HEK293 (cell line): ENCODE measurements at regions not wholly inside any gene's neighbourhood (a gene's known extent, or its start where the extent isn't known, plus 50 kb on each side); places are given as distances from the start of the nearest gene placed in this dataset.

ENCODE experiments used
- CTCF ChIA-PET: fragments of 350-600 bp; formaldehyde crosslinking; extraction: SDS; loops from one replicate; lab custom pipeline; 2021; ENCODE audit warnings: antibody characterized with exemption; lab: Yijun Ruan, JAX
- POLR2A ChIA-PET: fragments of 300-600 bp; formaldehyde crosslinking; extraction: SDS; loops from one replicate; lab custom pipeline; 2020; ENCODE audit warnings: antibody characterized with exemption, inconsistent platforms; lab: Yijun Ruan, JAX
- H3K27ac ChIP-seq: fragments of 200-500 bp; sonication (Bioruptor generic); 2 replicates; pipeline ENCODE4 v1.5.1; 2014; ENCODE audit warnings: low read depth, low read length, control low read depth, inconsistent platforms; ENCODE audit errors: extremely low read depth
- H3K36me3 ChIP-seq, 2 experiments: fragments of 200-500 bp in 1 of 2; sonication (Bioruptor generic) in 1 of 2; 1 replicate in 1 of 2; 2 replicates in 1 of 2; pipeline ENCODE4 v1.5.1; 2014 to 2017; ENCODE audit warnings: inconsistent platforms in 2 of 2, low read length in 2 of 2; ENCODE audit not compliant: control insufficient read depth in 2 of 2, insufficient read depth in 1 of 2
- H3K4me1 ChIP-seq: fragments of 200-500 bp; sonication (Bioruptor generic); 2 replicates; pipeline ENCODE4 v1.5.1; 2014; ENCODE audit warnings: mild to moderate bottlenecking, low read length, inconsistent platforms; ENCODE audit not compliant: control insufficient read depth, insufficient read depth
- H3K4me3 ChIP-seq: 2 replicates; pipeline ENCODE4 v1.5.1; 2011; ENCODE audit warnings: low read depth, mild to moderate bottlenecking, control low read depth, low read length, moderate library complexity
- H3K9me3 ChIP-seq: fragments of 200-500 bp; sonication (Bioruptor generic); 2 replicates; pipeline ENCODE4 v1.5.1; 2014; ENCODE audit warnings: low read depth, low read length, inconsistent platforms; ENCODE audit not compliant: control insufficient read depth, insufficient read depth
- GLI2 ChIP-seq: fragments of 450-650 bp; formaldehyde crosslinking; IDR thresholded peaks from 2 replicates; pipeline ENCODE4; 2017; ENCODE audit warnings: missing biosample characterization, missing genetic modification characterization, low read depth, borderline replicate concordance
- KLF10 ChIP-seq: fragments of 450-650 bp; IDR thresholded peaks from 2 replicates; pipeline ENCODE4 v1.5.1; 2018; ENCODE audit warnings: missing biosample characterization, mild to moderate bottlenecking, missing genetic modification characterization
- OVOL3 ChIP-seq: fragments of 450-650 bp; formaldehyde crosslinking; IDR thresholded peaks from 2 replicates; pipeline ENCODE4 v1.5.1; 2016; ENCODE audit warnings: missing biosample characterization, missing genetic modification characterization
- SALL2 ChIP-seq: fragments of 450-650 bp; formaldehyde crosslinking; IDR thresholded peaks from 2 replicates; pipeline ENCODE4 v1.5.0; 2017; ENCODE audit warnings: missing biosample characterization, mild to moderate bottlenecking, missing genetic modification characterization, borderline replicate concordance
- TRIM28 ChIP-seq: IDR thresholded peaks from 2 replicates; pipeline ENCODE4 v1.6.1; 2011; ENCODE audit warnings: low read length, control low read depth, borderline replicate concordance
- ZFHX2 ChIP-seq: fragments of 450-650 bp; formaldehyde crosslinking; conservative IDR thresholded peaks from 2 replicates; pipeline ENCODE4 v1.5.1; 2016; ENCODE audit warnings: missing biosample characterization, missing genetic modification characterization
- ZNF121 ChIP-seq: fragments of 450-650 bp; formaldehyde crosslinking; IDR thresholded peaks from 2 replicates; pipeline ENCODE4 v1.5.1; 2016; ENCODE audit warnings: missing biosample characterization, missing genetic modification characterization
- ZNF202 ChIP-seq: fragments of 450-650 bp; formaldehyde crosslinking; IDR thresholded peaks from 2 replicates; pipeline ENCODE4 v1.5.1; 2016; ENCODE audit warnings: missing biosample characterization, missing genetic modification characterization, borderline replicate concordance
- ZNF335 ChIP-seq: fragments of 450-650 bp; formaldehyde crosslinking; conservative IDR thresholded peaks from 2 replicates; pipeline ENCODE4 v1.5.1; 2016; ENCODE audit warnings: missing biosample characterization, missing genetic modification characterization
- ZNF394 ChIP-seq: fragments of 450-650 bp; formaldehyde crosslinking; IDR thresholded peaks from 2 replicates; pipeline ENCODE4 v1.5.1; 2016; ENCODE audit warnings: missing biosample characterization, missing genetic modification characterization, mild to moderate bottlenecking, moderate library complexity, borderline replicate concordance
- ZNF529 ChIP-seq: fragments of 450-650 bp; formaldehyde crosslinking; IDR thresholded peaks from 2 replicates; pipeline ENCODE4 v1.5.1; 2017; ENCODE audit warnings: missing genetic modification characterization, missing biosample characterization; ENCODE audit not compliant: insufficient replicate concordance
- ZNF548 ChIP-seq: fragments of 450-650 bp; formaldehyde crosslinking; IDR thresholded peaks from 2 replicates; pipeline ENCODE4 v1.5.1; 2016; ENCODE audit warnings: missing biosample characterization, missing genetic modification characterization
- ZNF624 ChIP-seq: fragments of 450-650 bp; formaldehyde crosslinking; IDR thresholded peaks from 2 replicates; pipeline ENCODE4 v1.5.1; 2017; ENCODE audit warnings: missing biosample characterization, missing genetic modification characterization
- ZNF629 ChIP-seq: fragments of 450-650 bp; formaldehyde crosslinking; IDR thresholded peaks from 2 replicates; pipeline ENCODE4 v1.5.1; 2017; ENCODE audit warnings: missing biosample characterization, missing genetic modification characterization
- ZNF776 ChIP-seq: fragments of 450-650 bp; formaldehyde crosslinking; IDR thresholded peaks from 2 replicates; pipeline ENCODE4 v1.5.0; 2017; ENCODE audit warnings: missing biosample characterization, missing genetic modification characterization, borderline replicate concordance
- ZNF837 ChIP-seq: fragments of 450-650 bp; formaldehyde crosslinking; IDR thresholded peaks from 2 replicates; pipeline ENCODE4 v1.5.1; 2016; ENCODE audit warnings: missing biosample characterization, missing genetic modification characterization
- ZNF843 ChIP-seq: fragments of 450-650 bp; formaldehyde crosslinking; IDR thresholded peaks from 2 replicates; pipeline ENCODE4 v1.5.1; 2016; ENCODE audit warnings: missing biosample characterization, missing genetic modification characterization
- ZSCAN30 ChIP-seq: fragments of 450-650 bp; IDR thresholded peaks from 2 replicates; pipeline ENCODE4 v1.5.1; 2018; ENCODE audit warnings: missing biosample characterization, mild to moderate bottlenecking, missing genetic modification characterization, moderate library complexity
- TF ChIP-seq, protein P1 (sequence below): fragments of 450-650 bp; formaldehyde crosslinking; IDR thresholded peaks from 2 replicates; pipeline ENCODE4 v1.5.1; 2016; ENCODE audit warnings: missing biosample characterization, missing genetic modification characterization

- ChIA-PET POLR2A (no interaction called here), CTCF (no interaction called here)
- H3K27ac ChIP-seq, result no peak overlapping the region
- H3K9me3 ChIP-seq, result no peaks in the 10 kb centered on the region
- no peak for TF ChIP-seq ZNF202 (tag by site-specific recombination)
- no peak for TF ChIP-seq ZSCAN30 (tag by site-specific recombination)
- TF ChIP-seq ZNF529 (tag by site-specific recombination), result no peak
- TF ChIP-seq TRIM28, result no peak
- no peak for TF ChIP-seq OVOL3 (tag by site-specific recombination)
- no peak for TF ChIP-seq ZNF548
- peaks cover 4% of the 10 kb centered on the region; the same call in 1 of the 2 replicates for H3K4me1 ChIP-seq
- no peaks in the 10 kb centered on the region for H3K36me3 ChIP-seq
- H3K4me3 ChIP-seq, result no peak overlapping the region
These were observed 309.5 kb upstream of the HS6ST1 start for GRCh38 chr2:128628206-128628605.

GRCh38 chr2:128628996-128629395, 310.3 kb upstream of the HS6ST1 start:
- Histone ChIP-seq H3K27ac (no peak overlapping the region), H3K9me3 (no peaks in the 10 kb centered on the region), H3K36me3 (no peaks in the 10 kb centered on the region), H3K4me1 (peaks cover 2% of the 10 kb centered on the region; the same call in 1 of the 2 replicates), H3K4me3 (no peak overlapping the region)
- TF ChIP-seq ZNF776 (tag by site-specific recombination), result no peak
- TF ChIP-seq ZFHX2, result no peak
- no peak for TF ChIP-seq ZNF335 (tag by site-specific recombination)
- no peak for TF ChIP-seq GLI2 (tag by site-specific recombination)
- no peak for TF ChIP-seq ZNF629 (tag by site-specific recombination)
- TF ChIP-seq SALL2 (tag by site-specific recombination), result no peak
- TF ChIP-seq ZNF624 (tag by site-specific recombination), result no peak
- ChIA-PET POLR2A (no interaction called here), CTCF (interaction anchor here (0.7 kb wide), 1 partner anchor 16 kb away, joined by 3 read pairs; no protein-coding TSS in a partner anchor)

- Histone ChIP-seq H3K9me3 (no peaks in the 10 kb centered on the region), H3K4me1 (0 out of 2 replicates have a peak, but pooled peaks cover 2% of the 10 kb centered on the region), H3K36me3 (no peaks in the 10 kb centered on the region), H3K27ac (no peak overlapping the region), H3K4me3 (no peak overlapping the region)
- CTCF ChIA-PET, result no interaction called here
- TF ChIP-seq OVOL3 (tag by site-specific recombination) (no peak), KLF10 (no peak), ZNF837 (no peak), ZNF394 (tag by site-specific recombination) (no peak), ZNF121 (tag by site-specific recombination) (no peak), ZNF843 (tag by site-specific recombination) (no peak)
- TF ChIP-seq, protein P1, sequence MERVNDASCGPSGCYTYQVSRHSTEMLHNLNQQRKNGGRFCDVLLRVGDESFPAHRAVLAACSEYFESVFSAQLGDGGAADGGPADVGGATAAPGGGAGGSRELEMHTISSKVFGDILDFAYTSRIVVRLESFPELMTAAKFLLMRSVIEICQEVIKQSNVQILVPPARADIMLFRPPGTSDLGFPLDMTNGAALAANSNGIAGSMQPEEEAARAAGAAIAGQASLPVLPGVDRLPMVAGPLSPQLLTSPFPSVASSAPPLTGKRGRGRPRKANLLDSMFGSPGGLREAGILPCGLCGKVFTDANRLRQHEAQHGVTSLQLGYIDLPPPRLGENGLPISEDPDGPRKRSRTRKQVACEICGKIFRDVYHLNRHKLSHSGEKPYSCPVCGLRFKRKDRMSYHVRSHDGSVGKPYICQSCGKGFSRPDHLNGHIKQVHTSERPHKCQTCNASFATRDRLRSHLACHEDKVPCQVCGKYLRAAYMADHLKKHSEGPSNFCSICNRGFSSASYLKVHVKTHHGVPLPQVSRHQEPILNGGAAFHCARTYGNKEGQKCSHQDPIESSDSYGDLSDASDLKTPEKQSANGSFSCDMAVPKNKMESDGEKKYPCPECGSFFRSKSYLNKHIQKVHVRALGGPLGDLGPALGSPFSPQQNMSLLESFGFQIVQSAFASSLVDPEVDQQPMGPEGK, result no peak
- POLR2A ChIA-PET, result no interaction called here
These were observed 312.5 kb upstream of the HS6ST1 start for GRCh38 chr2:128630974-128631697.
